ENCODE measurements at regions not wholly inside any gene's neighbourhood (a gene's known extent, or its start where the extent isn't known, plus 50 kb on each side); places are given as distances from the start of the nearest gene placed in this dataset.

DNA sequence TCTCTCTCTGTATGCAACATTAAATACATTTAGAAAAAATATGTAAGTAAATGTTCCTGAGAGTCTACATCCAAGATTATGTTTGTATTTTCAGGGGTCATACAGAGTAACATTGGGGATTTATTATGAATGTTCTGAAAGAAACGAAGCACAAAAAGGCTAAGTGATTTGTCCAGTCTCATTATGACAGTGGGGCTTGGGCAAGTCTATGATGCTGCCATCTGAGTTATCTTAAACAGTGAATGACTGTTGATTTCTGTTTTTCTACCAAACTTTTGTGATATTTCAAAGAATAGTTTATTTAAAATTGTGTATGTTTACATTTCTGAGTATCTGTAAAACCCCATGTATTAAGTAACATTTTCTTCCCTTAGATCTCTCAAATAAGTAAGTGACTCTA lies 481.2 kb upstream of the ZNF717 start:
- no peaks in the 10 kb centered on the region for H3K27me3 Mint-ChIP-seq
- Histone ChIP-seq H3K4me3 (ENCODE audit: control insufficient read depth in 1 of 2, extremely low read depth in 1 of 2, low read length in 1 of 2) (no peak overlapping the region), H3K27me3 (replicated peaks in 1 of 2; ENCODE audit: control insufficient read depth in 2 of 2, extremely low read depth in 1 of 2, insufficient read depth in 2 of 2, low read length in 1 of 2) (no peaks in the 10 kb centered on the region), H3K27ac (ENCODE audit: low read length) (no peak overlapping the region), H3K9me3 (no peaks in the 10 kb centered on the region), H3K36me3 (ENCODE audit: control insufficient read depth in 2 of 2, extremely low read depth in 1 of 2, insufficient read depth in 1 of 2, low read length in 1 of 2) (no peaks in the 10 kb centered on the region), H3K4me1 (ENCODE audit: control insufficient read depth in 1 of 2, extremely low read depth in 1 of 2, insufficient read depth in 2 of 2, low read length in 2 of 2) (no peaks in the 10 kb centered on the region)
- no peak overlapping the region for H3K27ac Mint-ChIP-seq
- POLR2A ChIA-PET, result no interaction called here
- no peaks in the 10 kb centered on the region for H3K36me3 Mint-ChIP-seq
- ATAC-seq (replicated peaks in 1 of 4) (no peak), DNase-seq (no peak)
- H3K4me1 Mint-ChIP-seq, result no peaks in the 10 kb centered on the region
- H3K4me3 Mint-ChIP-seq, result no peak overlapping the region
- H3K9me3 Mint-ChIP-seq, result peaks cover 5 to 25% (median 9%) of the 10 kb centered on the region in 3 donors
- CTCF ChIA-PET, result no interaction called here
- WGBS (ENCODE audit: insufficient coverage), result 100% methylated on average over 1 of the region's 1 CpG

DNA sequence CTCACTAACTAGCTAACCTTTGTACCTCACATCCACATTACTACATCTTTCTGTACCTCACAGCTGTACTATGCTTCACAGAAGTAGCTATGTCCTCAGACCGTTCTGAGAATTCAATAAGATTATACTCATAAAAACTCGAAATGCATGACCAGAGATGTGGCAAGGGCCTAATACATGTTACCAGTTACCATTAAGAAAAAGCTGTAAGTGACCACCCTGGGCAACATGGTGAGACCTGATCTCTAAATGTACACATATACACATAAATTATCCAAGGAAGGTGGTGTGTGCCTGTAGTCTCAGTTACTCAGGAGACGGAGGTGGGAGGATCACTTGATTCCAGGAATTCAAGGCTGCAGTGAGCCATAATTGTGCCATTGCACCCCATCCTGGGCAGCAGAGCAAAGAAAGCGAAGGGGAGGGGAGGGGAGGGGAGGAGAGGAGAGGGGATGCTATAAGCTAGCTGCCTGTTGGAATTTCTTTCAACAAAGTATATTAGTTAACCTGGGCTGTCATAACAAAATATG lies 482.6 kb upstream of the ZNF717 start:
- H3K4me3 Mint-ChIP-seq, result no peak overlapping the region
- H3K27ac Mint-ChIP-seq, result no peak overlapping the region
- Histone ChIP-seq H3K4me1 (ENCODE audit: control insufficient read depth in 1 of 2, extremely low read depth in 1 of 2, insufficient read depth in 2 of 2, low read length in 2 of 2) (no peaks in the 10 kb centered on the region), H3K4me3 (ENCODE audit: control insufficient read depth in 1 of 2, extremely low read depth in 1 of 2, low read length in 1 of 2) (no peak overlapping the region), H3K36me3 (ENCODE audit: control insufficient read depth in 2 of 2, extremely low read depth in 1 of 2, insufficient read depth in 1 of 2, low read length in 1 of 2) (no peaks in the 10 kb centered on the region), H3K27me3 (replicated peaks in 1 of 2; ENCODE audit: control insufficient read depth in 2 of 2, extremely low read depth in 1 of 2, insufficient read depth in 2 of 2, low read length in 1 of 2) (no peaks in the 10 kb centered on the region), H3K27ac (ENCODE audit: low read length) (no peak overlapping the region), H3K9me3 (no peaks in the 10 kb centered on the region)
- no peaks in the 10 kb centered on the region for H3K4me1 Mint-ChIP-seq
- peaks cover 5 to 22% (median 12%) of the 10 kb centered on the region in 3 donors for H3K9me3 Mint-ChIP-seq
- CTCF ChIA-PET, result no interaction called here
- no peak for DNase-seq
- no peaks in the 10 kb centered on the region for H3K27me3 Mint-ChIP-seq
- 40% methylated on average over 1 of the region's 4 CpGs for WGBS (ENCODE audit: insufficient coverage)
- no peaks in the 10 kb centered on the region for H3K36me3 Mint-ChIP-seq
- no peak for ATAC-seq (replicated peaks in 1 of 4)
- POLR2A ChIA-PET, result no interaction called here

DNA sequence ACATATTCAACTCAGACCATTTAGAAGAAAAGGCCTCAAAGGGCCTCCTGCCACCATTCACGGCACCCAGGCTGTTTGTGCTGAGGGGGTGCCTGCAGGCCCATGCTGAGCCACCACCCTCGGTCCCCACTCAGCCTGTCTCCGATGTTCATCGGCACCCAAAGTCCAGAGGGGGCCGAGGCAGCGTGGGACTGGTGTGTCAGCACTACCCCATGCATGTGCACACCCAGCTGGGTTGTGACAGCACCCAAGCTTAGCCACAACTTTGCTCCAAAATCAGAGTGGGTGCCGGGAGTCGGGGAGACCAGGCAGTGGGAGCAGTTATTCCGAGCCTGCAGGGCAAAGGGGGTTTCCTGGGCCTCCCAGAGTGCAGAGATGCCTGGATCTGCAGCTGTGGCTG lies 508.5 kb upstream of the ZNF717 start:
- H3K4me1 ChIP-seq (ENCODE audit: control insufficient read depth in 1 of 2, extremely low read depth in 1 of 2, insufficient read depth in 2 of 2, low read length in 2 of 2), result no peaks in the 10 kb centered on the region
- no peak overlapping the region for H3K4me3 Mint-ChIP-seq

DNA sequence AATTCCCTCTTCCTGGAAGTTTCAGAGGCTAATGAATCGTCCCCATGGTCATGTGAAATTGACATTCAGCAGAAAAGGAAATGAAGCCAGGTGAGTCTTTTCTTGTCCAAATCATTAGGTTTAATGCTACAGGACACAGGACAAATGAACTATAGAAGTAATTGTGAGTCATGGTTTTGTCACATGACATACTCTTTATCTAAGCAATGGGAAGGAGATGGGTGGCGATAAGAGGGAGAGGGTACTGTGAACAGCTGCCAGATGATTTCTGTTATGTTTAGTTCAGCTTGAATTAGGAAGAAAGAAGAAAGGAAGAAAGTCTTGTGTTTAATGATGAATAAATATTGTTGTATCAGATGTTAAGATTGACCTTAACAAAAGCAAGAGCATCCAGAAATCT lies 515.4 kb upstream of the ZNF717 start:
- H3K9me3 Mint-ChIP-seq, result peaks cover 15 to 36% (median 18%) of the 10 kb centered on the region in 3 donors
- no peaks in the 10 kb centered on the region for H3K27me3 ChIP-seq (replicated peaks in 1 of 2; ENCODE audit: control insufficient read depth in 2 of 2, extremely low read depth in 1 of 2, insufficient read depth in 2 of 2, low read length in 1 of 2)
- no CpG with 5 or more reads among the region's 2 CpGs for WGBS (ENCODE audit: insufficient coverage)
- no peaks in the 10 kb centered on the region for H3K36me3 Mint-ChIP-seq
- no peak overlapping the region for H3K4me3 ChIP-seq (ENCODE audit: control insufficient read depth in 1 of 2, extremely low read depth in 1 of 2, low read length in 1 of 2)
- no peaks in the 10 kb centered on the region for H3K4me1 ChIP-seq (ENCODE audit: control insufficient read depth in 1 of 2, extremely low read depth in 1 of 2, insufficient read depth in 2 of 2, low read length in 2 of 2)
- ATAC-seq (replicated peaks in 1 of 4) (no peak), DNase-seq (no peak)
- H3K4me3 Mint-ChIP-seq, result no peak overlapping the region
- ChIA-PET CTCF (no interaction called here), POLR2A (no interaction called here)
- H3K36me3 ChIP-seq (ENCODE audit: control insufficient read depth in 2 of 2, extremely low read depth in 1 of 2, insufficient read depth in 1 of 2, low read length in 1 of 2), result no peaks in the 10 kb centered on the region
- no peaks in the 10 kb centered on the region for H3K4me1 Mint-ChIP-seq
- no peak overlapping the region for H3K27ac ChIP-seq (ENCODE audit: low read length)
- H3K9me3 ChIP-seq, result no peaks in the 10 kb centered on the region
- no peak overlapping the region for H3K27ac Mint-ChIP-seq
- no peaks in the 10 kb centered on the region for H3K27me3 Mint-ChIP-seq

More for the DNA sequence above, 508.5 kb upstream of the ZNF717 start:
- Histone ChIP-seq H3K27me3 (replicated peaks in 1 of 2; ENCODE audit: control insufficient read depth in 2 of 2, extremely low read depth in 1 of 2, insufficient read depth in 2 of 2, low read length in 1 of 2) (no peaks in the 10 kb centered on the region), H3K27ac (ENCODE audit: low read length) (no peak overlapping the region), H3K9me3 (no peaks in the 10 kb centered on the region), H3K36me3 (ENCODE audit: control insufficient read depth in 2 of 2, extremely low read depth in 1 of 2, insufficient read depth in 1 of 2, low read length in 1 of 2) (no peaks in the 10 kb centered on the region), H3K4me3 (ENCODE audit: control insufficient read depth in 1 of 2, extremely low read depth in 1 of 2, low read length in 1 of 2) (no peak overlapping the region)
- 74% methylated on average over 7 of the region's 9 CpGs for WGBS (ENCODE audit: insufficient coverage)
- ChIA-PET CTCF (interaction anchor here in 1 of 2 donors (0.6 kb wide), 1 partner anchor 10 kb away, joined by 3 read pairs; no protein-coding TSS in a partner anchor), POLR2A (no interaction called here)
- Mint-ChIP-seq H3K36me3 (no peaks in the 10 kb centered on the region), H3K27ac (no peak overlapping the region), H3K4me1 (no peaks in the 10 kb centered on the region), H3K9me3 (peaks cover 31 to 36% (median 31%) of the 10 kb centered on the region in 3 donors), H3K27me3 (no peaks in the 10 kb centered on the region)
- ATAC-seq (replicated peaks in 1 of 4) (no peak), DNase-seq (no peak)

DNA sequence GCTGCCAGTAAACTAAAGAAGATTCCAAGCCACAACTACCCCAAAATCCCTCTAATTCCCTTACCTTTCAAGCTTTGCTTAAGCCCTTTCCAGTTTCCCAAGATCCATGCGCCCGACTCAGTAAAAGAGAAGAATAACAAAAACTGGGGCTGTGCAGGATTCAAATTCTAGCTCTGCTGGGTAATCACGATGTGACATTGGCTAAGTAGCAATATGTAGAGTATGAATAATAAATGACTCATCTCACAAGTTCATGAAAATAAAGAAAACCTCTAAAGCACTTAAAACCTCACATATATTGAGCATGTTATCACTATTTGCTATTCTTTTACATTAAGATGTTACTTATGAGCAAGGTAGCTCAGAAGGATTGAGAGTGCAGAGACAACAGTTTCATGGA lies 522.2 kb upstream of the ZNF717 start:
- no peak overlapping the region for H3K27ac ChIP-seq (ENCODE audit: low read length)

DNA sequence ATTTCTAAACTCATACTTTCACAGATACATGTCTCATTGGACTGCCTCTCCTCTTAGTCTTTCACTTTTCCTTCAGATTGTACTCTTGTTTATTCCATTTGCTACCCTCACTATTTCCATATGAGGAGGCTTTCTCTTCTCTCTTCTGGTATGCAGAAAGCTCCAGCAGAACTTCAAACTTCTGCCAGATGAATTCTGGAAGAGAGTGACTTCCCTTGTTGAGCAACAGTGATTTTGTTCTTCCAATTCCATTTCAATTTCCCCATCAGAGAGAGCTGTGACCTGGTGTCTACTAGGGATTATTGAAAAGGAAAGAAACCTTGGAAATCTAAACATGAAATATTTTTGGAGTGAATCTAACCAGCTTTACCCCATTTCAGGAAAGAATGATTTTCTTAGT lies 523.2 kb upstream of the ZNF717 start:
- Mint-ChIP-seq H3K36me3 (no peaks in the 10 kb centered on the region), H3K27me3 (no peaks in the 10 kb centered on the region), H3K27ac (no peak overlapping the region), H3K9me3 (peaks cover 13 to 26% (median 16%) of the 10 kb centered on the region in 3 donors), H3K4me1 (no peaks in the 10 kb centered on the region), H3K4me3 (no peak overlapping the region)
- POLR2A ChIA-PET, result no interaction called here
- Histone ChIP-seq H3K9me3 (no peaks in the 10 kb centered on the region), H3K27ac (ENCODE audit: low read length) (no peak overlapping the region), H3K36me3 (ENCODE audit: control insufficient read depth in 2 of 2, extremely low read depth in 1 of 2, insufficient read depth in 1 of 2, low read length in 1 of 2) (no peaks in the 10 kb centered on the region), H3K4me1 (ENCODE audit: control insufficient read depth in 1 of 2, extremely low read depth in 1 of 2, insufficient read depth in 2 of 2, low read length in 2 of 2) (no peaks in the 10 kb centered on the region), H3K27me3 (replicated peaks in 1 of 2; ENCODE audit: control insufficient read depth in 2 of 2, extremely low read depth in 1 of 2, insufficient read depth in 2 of 2, low read length in 1 of 2) (no peaks in the 10 kb centered on the region), H3K4me3 (ENCODE audit: control insufficient read depth in 1 of 2, extremely low read depth in 1 of 2, low read length in 1 of 2) (no peak overlapping the region)
- CTCF ChIA-PET, result no interaction called here
- DNase-seq (no peak), ATAC-seq (replicated peaks in 1 of 4) (no peak)

More for the DNA sequence above, 522.2 kb upstream of the ZNF717 start:
- no peaks in the 10 kb centered on the region for H3K36me3 ChIP-seq (ENCODE audit: control insufficient read depth in 2 of 2, extremely low read depth in 1 of 2, insufficient read depth in 1 of 2, low read length in 1 of 2)
- Mint-ChIP-seq H3K4me1 (no peaks in the 10 kb centered on the region), H3K4me3 (no peak overlapping the region), H3K36me3 (no peaks in the 10 kb centered on the region), H3K27ac (no peak overlapping the region), H3K27me3 (no peaks in the 10 kb centered on the region), H3K9me3 (peaks cover 13 to 23% (median 16%) of the 10 kb centered on the region in 3 donors)
- ATAC-seq (replicated peaks in 1 of 4), result no peak
- H3K4me3 ChIP-seq (ENCODE audit: control insufficient read depth in 1 of 2, extremely low read depth in 1 of 2, low read length in 1 of 2), result no peak overlapping the region
- no peaks in the 10 kb centered on the region for H3K9me3 ChIP-seq
- CTCF ChIA-PET, result no interaction called here
- DNase-seq, result no peak
- POLR2A ChIA-PET, result no interaction called here
- no peaks in the 10 kb centered on the region for H3K4me1 ChIP-seq (ENCODE audit: control insufficient read depth in 1 of 2, extremely low read depth in 1 of 2, insufficient read depth in 2 of 2, low read length in 2 of 2)
- no peaks in the 10 kb centered on the region for H3K27me3 ChIP-seq (replicated peaks in 1 of 2; ENCODE audit: control insufficient read depth in 2 of 2, extremely low read depth in 1 of 2, insufficient read depth in 2 of 2, low read length in 1 of 2)
- no CpG with 5 or more reads among the region's 3 CpGs for WGBS (ENCODE audit: insufficient coverage)

DNA sequence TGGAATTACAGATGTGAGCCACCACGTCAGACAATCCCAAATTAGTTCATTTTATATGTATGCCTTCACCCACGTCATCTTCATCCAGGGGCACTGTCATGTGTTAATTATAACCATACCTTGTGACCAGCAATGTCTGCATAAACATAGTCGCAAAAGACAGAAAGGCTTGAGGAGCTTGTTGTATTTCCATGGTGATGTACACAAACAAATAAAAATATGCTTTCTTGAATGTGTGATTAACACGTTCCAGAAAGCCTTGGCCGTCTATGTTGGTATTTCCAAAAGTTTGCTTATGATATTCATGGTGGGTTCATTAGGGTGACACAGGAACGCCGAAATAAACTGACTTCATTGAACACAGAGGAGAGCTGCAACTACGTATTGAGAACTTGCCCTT lies 524.7 kb upstream of the ZNF717 start:
- Mint-ChIP-seq H3K4me3 (no peak overlapping the region), H3K27ac (no peak overlapping the region), H3K36me3 (no peaks in the 10 kb centered on the region), H3K4me1 (no peaks in the 10 kb centered on the region), H3K9me3 (peaks cover 13 to 18% (median 16%) of the 10 kb centered on the region in 3 donors), H3K27me3 (no peaks in the 10 kb centered on the region)
- no peaks in the 10 kb centered on the region for H3K4me1 ChIP-seq (ENCODE audit: control insufficient read depth in 1 of 2, extremely low read depth in 1 of 2, insufficient read depth in 2 of 2, low read length in 2 of 2)
- H3K36me3 ChIP-seq (ENCODE audit: control insufficient read depth in 2 of 2, extremely low read depth in 1 of 2, insufficient read depth in 1 of 2, low read length in 1 of 2), result no peaks in the 10 kb centered on the region
- no peak for DNase-seq
- no peak overlapping the region for H3K27ac ChIP-seq (ENCODE audit: low read length)
- no peaks in the 10 kb centered on the region for H3K9me3 ChIP-seq
- H3K4me3 ChIP-seq (ENCODE audit: control insufficient read depth in 1 of 2, extremely low read depth in 1 of 2, low read length in 1 of 2), result no peak overlapping the region
- WGBS (ENCODE audit: insufficient coverage), result 86% methylated on average over 2 of the region's 8 CpGs
- CTCF ChIA-PET, result no interaction called here
- POLR2A ChIA-PET, result no interaction called here
- no peak for ATAC-seq (replicated peaks in 1 of 4)
- no peaks in the 10 kb centered on the region for H3K27me3 ChIP-seq (replicated peaks in 1 of 2; ENCODE audit: control insufficient read depth in 2 of 2, extremely low read depth in 1 of 2, insufficient read depth in 2 of 2, low read length in 1 of 2)
